IPS DF 4.7 (cell line): ENCODE measurements at regions not wholly inside any gene's neighbourhood (a gene's known extent, or its start where the extent isn't known, plus 50 kb on each side); places are given as distances from the start of the nearest gene placed in this dataset.
"Not testable (repeated sequence)": the region's sequence is repeated elsewhere in the genome, so short reads cannot be mapped to it uniquely, and the experiment has no call there.

Experiments used
- DNase-seq: peaks from one replicate; pipeline ENCODE4 v3.0.0-alpha.2; 2013; ENCODE audit warnings: low spot score; ENCODE audit errors: extremely low read depth

DNA sequence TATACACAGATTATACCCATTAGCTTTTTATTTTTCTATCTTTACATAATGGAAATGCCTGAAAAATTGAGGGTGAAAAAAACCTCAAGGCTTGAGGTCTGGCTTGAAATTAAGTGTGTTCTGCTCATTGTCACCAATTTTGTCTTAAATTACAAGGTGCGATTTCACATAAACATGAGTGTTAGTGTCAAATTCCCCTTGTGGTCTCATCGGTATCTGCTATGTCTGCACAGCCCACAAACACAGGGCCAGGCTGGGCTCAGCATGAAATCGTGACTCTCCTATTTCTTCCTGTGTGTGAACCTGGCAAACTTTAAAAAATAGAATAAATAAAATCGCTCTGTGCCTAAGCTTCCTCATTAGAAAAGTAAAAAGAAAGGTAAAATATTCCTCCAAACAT is 109.1 kb downstream of the CRLF2 start:
- DNase-seq = no peak

DNA sequence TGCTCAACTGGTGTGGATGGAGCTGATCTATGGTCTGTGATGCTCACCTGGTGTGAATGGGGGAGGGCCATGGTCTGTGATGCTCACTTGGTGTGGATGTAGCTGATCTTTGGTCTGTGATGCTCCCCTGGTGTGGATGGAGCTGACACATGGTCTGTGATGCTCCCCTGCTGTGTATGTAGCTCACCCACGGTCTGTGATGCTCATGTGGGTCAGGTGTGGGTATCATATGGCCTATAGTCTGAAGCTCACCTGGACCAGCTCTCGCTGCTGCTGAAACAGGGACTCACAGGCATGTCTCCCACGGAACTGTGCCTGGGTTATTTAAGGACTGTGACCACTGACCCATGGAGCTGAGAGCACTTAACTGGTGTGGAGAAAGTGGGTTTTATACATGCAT is 109.7 kb downstream of the CRLF2 start:
- no peak for DNase-seq

DNA sequence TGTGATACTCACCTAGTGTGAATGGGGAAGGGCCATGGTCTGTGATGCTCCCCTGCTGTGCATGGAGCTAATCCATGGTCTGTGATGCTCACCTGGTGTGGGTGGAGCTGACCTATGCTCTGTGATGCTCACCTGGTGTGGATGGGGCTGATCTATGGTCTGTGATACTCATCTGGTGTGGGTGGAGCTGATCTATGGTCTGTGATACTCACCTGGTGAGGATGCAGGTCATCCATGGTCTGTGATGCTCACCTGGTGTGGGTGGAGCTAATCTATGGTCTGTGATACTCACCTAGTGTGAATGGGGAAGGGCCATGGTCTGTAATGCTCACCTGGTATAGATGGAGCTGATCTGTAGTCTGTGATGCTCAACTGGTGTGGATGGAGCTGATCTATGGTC is 110.2 kb downstream of the CRLF2 start:
- DNase-seq = not testable (repeated sequence)

DNA sequence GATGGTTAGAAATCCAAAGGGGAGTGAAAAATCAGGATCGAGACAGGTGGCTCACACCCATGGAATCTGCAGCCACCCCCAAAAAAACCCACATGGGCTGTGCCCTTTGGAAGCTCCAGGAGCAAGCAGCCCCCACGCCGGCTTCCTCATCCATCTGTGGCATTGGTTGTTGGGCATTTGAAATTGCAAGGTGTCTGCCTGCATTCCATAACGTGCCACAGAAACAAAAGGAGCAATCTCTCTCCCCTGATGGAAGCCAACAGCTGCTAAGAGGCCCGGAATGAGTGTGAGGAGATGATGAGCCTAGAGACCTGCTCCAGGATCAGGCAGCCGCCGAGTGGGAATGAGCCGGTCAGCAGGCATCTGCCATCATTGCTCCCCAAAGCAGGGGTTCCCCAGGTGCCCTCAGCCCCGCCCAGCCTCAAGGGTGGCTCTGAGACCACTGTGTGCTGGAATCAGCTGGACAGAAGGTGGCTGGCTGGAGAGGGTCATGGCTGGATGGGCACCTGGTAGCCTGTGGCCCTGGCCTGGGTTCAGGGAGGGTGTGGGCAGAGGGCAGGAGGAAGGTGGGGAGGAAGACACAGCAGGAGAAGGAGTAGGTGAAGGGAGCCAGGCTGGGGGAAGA is 113.2 kb downstream of the CRLF2 start:
- no peak for DNase-seq

DNA sequence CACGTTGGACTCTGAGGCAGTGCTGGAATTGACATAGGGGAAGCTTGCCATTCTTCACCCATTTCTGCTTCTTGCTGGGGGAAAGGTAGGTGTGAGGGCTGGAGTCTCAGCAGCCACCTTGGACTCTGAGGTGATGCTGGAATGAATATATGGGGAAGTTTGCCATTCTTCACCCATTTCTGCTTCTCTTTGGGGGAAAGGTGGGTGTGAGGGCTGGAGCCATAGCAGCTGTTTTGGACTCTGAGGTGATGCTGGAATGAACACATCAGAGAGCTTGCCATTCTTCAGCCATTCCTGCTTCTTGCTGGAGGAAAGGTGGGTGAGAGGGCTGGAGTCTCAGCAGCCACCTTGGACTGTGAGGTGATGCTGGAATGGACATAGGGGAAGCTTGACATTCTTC is 115.1 kb downstream of the CRLF2 start:
- DNase-seq = no peak

DNA sequence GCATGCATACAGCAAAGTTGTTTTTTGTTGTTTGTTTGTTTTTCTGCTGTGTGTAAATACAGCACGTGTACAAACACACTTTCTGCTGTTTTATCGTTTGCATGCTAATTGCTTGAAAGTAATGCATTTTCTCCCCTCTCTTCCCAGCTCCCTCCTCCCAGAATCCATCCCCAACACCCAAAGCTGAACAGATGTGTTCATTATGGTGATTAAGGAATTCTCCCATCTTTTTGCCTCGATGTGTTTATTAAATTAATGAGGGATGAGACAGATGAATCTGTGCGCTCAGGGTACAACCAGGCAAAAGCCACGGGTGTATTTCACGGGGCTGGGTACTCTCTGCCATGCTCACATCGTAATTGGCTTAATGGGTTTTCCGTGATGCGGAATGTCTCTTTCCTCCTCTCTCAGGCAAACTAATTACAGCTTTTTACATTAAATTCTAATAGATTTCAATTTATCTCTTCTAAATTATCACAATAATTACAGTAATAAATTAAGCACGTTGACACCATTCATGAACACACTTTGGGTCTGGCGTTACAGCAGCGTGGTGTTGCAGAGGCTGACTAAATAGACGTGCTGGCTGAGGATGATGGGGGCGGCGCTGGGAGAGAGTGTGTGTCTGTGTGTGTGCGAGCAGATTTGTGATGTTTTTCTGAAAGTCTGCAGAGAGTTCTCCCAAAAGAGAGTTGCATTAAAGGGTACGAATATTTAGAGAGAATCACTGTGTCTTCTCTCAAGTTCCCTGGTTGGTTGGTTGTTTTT is 117.7 kb downstream of the CRLF2 start:
- no peak for DNase-seq

DNA sequence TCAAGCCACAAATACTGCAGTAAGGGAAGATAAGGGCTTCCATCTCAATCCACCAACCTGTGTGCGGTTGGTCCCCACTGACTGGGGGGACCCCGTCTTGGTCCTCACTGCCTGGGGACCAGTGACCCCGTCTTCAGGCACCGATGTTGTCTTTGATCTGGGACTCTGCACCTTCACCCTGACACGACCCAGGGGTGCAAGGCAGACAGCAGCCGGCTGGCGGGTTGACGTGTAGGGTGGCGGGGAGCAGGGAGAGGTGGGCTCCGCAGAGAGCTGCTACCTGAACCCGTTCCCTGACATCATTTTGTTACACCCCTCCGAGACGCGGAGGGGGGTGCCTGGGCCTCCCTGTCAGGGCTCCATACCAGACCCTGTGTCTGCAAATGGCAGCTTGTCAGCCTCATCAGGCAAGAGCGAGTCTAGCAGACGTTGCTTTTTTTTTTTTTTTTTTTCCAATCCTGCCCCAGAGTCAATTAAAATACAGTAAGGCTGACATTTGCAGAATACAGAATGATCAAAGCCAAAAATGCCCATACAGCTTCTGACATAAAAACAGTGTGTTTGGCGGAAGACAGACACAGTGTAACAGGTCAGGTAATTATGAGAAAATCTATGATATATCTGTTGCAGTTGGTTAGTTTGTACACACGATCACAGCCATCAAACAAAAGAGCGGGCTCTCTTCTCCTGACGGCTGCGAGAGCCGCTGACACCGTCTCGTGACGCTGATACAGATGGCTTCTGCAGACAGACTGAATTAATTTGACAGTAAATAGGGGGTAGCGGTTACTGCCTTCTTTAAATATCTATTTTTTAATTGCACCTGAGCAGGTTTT is 118.6 kb downstream of the CRLF2 start:
- no peak for DNase-seq

DNA sequence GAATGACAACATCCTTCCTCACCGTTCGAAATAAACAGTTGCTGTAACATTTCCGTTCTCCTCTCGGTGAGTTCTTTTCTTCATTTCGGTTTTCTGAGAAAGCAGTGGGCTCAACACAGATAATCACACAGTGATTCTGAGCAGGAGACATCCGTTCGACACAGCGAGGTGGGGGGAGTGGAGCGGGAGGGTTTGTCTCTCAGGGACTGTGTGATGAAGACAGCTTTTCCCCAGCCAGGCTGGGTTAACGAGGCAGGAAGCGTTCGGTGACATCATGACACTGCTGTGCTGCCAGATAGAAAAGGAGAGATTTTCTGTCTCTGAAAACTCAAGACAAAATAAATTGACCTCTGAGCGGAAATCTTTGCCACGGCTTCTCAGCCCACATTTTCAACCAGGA is 119.3 kb downstream of the CRLF2 start:
- no peak for DNase-seq

DNA sequence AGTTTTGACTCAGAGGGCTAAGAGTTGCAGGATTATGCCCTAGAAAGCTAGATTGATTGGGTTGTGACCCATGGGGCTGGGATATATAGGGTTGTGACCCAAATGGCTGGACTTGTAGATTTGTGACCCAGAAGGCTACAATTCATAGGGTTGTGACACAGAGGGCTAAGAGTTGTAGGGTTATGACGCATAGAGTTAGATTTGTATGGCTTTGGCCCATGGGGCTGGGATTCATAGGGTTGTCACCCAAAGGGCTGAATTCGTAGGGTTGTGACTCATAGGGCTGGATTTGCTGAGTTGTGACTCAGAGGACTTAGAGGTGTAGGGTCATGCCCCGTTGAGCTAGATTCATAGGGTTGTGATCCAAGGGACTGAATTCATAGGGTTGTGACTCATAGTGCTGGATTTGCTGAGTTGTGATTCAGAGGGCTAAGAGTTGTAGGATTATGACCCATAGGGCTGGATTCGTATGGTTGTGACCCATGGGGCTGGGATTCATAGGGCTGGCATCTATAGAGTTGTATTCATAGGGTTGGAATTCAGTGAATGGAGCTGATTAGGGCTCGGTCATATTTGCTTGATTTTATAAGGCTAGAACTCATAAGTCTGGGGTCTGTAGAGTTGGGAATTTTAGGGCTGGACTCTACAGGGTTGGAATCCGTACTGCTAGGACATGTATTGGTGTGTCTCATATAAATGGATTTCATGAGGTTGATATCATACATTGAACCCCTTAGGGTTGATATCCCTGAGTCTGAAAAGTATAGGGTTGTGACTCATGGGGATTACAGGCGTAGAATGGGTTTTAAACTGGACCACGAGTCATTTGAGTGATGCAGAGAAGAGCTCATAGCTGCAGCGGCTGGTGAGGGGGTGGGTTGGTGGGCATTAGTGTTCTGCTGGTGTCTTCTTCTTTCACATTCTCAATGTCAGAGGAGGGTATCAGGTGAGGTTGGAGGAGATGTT is 125.7 kb downstream of the CRLF2 start:
- DNase-seq = no peak

DNA sequence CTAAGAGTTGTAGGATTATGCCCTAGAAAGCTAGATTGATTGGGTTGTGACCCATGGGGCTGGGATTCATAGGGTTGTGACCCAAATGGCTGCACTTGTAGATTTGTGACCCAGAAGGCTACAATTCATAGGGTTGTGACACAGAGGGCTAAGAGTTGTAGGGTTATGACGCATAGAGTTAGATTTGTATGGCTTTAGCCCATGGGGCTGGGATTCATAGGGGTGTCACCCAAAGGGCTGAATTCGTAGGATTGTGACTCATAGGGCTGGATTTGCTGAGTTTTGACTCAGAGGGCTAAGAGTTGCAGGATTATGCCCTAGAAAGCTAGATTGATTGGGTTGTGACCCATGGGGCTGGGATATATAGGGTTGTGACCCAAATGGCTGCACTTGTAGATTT is 126.6 kb downstream of the CRLF2 start:
- not testable (repeated sequence) for DNase-seq

DNA sequence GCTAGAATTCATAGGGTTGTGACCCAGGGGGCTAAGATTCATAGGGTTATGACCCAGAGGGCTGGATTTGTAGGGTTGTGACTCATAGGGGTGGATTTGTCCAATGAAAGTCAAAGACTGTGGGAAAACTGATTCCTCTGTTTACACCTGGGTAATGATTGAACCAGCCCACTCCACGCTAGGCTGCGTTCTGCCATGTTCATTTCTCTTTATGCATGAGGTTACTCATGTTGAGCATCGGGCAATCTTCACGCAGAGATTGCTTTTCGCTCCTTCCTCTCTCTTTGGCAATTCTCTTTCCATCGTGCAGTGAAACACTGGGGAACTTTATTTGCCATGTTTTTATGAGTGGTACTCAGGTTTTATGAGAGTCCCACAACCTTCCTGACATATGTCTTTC is 127.8 kb downstream of the CRLF2 start:
- DNase-seq = no peak

DNA sequence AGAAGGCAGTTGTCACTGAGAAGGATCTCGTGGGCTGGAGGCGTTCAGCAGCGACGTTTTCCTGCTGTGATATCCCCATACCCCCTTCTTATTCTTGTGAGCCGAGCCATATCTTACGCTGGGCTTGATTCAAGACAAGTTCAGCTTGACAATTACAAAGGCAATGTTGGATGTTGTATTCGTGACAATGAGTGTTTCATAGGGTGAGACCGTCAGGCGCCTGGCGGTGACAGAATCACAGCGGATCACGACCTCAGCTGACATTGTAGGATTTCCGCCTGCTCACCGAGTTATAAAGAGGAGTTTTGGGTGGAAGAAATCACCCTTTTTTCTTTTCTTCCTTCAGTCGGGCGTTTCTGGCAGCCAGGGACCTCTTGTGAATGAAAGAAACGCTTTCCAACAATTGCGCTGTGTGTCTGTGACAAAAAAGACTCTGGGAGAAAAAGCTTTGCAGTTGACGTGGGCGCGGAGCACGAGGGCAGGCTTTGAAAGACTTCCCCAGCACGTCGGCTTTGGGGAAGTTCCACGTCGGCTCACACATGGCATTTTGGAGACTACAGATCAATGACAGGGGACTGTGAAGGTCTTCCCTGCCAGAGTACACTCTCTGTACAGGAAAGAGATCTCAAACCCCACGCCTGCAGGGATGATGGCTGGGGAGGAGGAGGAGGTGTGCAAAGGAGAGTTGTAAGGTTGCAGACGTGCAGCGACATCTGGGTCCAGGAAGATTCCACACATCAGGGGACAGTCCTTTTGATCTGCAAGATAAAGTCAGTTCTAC is 135.4 kb downstream of the CRLF2 start:
- DNase-seq = no peak

DNA sequence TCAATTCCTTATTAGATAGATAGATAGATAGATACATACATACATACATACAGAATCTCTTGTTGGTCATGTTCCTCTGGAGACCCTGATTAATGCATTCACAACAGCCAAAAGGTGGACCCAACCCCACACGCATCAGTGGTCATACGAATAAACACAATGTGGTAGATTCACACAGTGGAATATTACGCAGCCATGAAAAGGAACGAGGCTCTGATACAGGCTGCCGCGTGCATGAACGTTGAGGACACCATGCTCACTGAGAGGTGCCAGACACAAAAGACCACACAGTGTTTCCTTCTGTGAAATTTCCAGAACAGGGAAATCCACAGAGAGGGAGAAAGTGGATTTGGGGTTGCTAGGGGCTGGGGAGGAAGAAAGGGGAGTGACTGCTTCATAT is 136.7 kb downstream of the CRLF2 start:
- no peak for DNase-seq

DNA sequence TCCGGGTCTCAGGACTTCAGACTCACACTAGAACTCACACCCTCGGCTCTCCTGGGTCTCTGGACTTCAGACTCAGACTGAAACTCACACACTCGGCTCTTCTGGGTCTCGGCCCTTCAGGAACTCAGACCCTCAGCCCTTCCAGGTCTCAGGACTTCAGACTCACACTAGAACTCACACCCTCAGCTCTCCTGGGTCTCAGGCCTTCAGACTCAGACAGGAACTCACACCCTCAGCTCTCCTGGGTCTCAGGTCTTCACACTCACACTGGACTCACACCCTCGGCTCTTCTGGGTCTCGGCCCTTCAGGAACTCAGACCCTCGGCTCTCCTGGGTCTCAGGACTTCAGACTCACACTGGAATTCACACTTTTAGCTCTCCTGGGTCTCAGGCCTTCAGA is 137.3 kb downstream of the CRLF2 start:
- DNase-seq = no peak

DNA sequence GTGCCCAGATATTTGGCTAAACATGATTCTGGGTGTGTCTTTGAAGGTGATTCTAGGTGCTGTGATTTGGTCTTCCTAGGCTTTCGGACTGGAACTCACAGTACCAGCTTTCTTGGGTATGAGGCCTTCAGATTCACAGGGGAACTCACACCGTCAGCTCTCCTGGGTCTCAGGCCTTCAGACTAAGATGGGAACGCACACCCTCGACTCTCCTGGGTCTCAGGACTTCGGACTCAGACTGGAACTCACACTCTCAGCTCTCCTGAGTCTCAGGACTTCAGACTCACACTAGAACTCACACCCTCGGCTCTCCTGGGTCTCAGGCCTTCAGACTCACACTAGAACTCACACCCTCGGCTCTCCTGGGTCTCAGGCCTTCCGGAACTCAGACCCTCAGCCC is 137.7 kb downstream of the CRLF2 start:
- no peak for DNase-seq

DNA sequence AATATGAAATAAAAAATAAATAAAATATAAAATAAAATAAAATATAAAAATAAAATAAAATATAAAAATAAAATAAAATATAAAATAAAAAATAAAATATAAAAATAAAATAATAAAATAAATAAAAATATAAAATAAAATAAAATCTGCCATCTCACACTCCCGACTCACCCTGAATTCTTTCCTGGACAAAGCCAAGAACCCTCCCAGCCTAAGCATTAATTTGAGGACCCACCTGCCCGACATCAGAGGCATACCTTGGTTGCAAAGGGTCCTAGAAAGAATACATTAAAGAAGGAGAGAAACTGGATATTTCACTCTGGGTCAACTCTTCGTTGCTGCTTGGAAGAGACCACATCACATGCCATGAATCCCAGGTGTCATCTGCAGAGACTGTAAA is 138.3 kb downstream of the CRLF2 start:
- no peak for DNase-seq

DNA sequence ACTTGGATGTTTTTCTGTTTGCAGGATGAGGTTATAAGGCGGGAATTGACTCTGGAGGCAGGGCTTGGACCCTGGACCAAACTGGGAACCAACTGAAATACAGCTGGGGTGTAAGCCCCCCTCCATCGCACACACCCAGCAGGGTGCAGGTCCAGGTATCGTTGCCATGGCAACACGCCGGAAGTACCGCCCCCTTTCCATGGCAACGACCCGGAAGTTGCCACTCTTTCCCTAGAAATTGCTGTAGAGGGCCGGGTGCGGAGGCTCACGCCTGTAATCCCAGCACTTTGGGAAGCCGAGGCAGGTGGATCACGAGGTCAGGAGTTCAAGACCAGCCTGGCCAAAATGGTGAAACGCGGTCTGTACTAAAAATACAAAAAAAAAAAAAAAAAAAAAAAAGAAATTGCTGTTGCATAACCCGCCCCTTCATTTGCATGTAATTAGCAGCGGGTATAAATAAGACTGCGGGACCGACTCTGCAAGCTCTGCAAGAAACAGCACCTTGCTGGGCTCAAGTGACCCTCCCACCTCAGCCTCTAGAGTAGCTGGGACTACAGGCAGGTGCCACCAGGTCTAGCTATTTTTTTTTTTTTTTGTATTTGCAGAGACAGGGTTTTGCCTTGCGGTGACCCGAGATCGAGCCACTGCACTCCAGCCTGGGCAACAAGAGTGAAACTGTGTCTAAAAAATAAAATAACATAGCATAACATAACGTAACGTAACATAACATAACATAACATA is 139.6 kb downstream of the CRLF2 start:
- no peak for DNase-seq

DNA sequence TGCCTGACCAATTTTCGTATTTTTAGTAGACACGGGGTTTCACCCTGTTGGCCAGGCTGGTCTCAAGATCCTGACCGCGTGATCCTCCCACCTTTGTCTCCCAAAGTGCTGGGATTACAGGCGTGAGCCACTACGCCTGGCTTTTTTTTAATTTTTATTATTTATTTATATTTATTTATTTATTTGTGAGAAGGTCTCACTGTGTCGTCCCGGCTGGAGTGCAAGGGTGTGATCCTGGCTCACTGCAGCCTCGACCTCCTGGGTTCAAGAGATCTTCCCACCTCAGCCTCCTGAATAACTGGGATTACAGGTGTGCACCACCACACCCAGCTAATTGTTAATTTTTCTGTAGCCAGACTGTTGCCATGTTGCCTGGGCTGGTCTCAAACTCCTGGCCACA is 141.1 kb downstream of the CRLF2 start:
- DNase-seq = no peak

DNA sequence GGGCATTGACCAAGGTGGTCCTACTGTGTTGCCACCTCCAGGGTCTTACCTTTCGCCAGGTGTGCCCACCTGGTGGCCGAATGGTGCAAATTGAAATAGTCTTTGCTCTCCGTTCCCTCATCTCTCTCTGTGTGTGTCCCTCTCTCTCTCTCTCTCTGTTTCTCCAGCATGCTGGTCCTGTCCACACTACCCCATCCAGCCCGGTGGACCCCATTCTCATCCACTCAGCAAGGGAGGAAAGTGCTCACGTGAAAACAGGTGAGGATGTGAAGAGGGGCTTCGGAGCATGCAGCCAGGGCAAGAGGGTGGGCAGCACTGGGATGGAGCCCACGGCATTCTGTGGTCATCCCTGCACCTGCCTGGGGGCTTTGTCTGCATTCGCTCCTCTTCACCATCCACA is 150.1 kb downstream of the CRLF2 start:
- no peak for DNase-seq

DNA sequence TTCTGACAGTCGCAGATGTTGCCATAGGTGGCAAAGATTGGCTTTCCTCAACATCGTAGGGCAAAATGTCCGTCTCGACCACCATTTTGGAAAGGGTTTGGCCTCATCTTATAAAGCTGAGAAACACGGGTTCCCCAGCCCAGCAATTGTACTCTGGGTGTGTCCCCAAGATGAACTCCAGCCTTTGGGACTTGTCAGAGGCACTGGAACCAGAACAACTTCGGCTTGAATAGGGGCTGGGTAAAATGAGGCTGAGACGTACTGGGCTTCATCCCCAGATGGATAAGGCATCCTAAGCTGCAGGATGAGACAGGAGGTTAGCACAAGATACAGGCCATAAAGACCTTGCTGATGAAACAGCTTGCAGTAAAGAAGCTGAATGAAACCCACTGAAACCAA is 151.9 kb downstream of the CRLF2 start:
- no peak for DNase-seq
